Body of pancreas (tissue), 4 donors: ENCODE measurements at regions not wholly inside any gene's neighbourhood (a gene's known extent, or its start where the extent isn't known, plus 50 kb on each side); places are given as distances from the start of the nearest gene placed in this dataset.
"Not testable (repeated sequence)": the region's sequence is repeated elsewhere in the genome, so short reads cannot be mapped to it uniquely, and the experiment has no call there.

Experiments used
- ATAC-seq: fragments of 150-250 bp; one replicate; pipeline ENCODE4 v1.9.1; 2016
- DNase-seq, 4 donors: peaks; one replicate each; pipeline ENCODE4 v3.0.0-alpha.2; 2019
- H3K27ac ChIP-seq, 4 donors: fragments of 200-600 bp; sonication (generic); 1 replicate in 3 of 4; 2 replicates in 1 of 4; pipeline versions ENCODE4 v1.5.1 to v1.6.1; 2016 to 2019; ENCODE audit warnings: mild to moderate bottlenecking in 1 of 4, mixed read lengths in 1 of 4, moderate library complexity in 1 of 4
- H3K27me3 ChIP-seq, 2 donors: fragments of 200-600 bp; sonication (generic); one replicate each; pipeline ENCODE4 v1.6.0; 2016; ENCODE audit warnings: mild to moderate bottlenecking in 1 of 2
- H3K36me3 ChIP-seq, 2 donors: fragments of 200-600 bp; sonication (generic); replicated peaks in 1 of 2; 2 replicates each; pipeline ENCODE4 v1.5.1; 2016; ENCODE audit warnings: low read depth in 2 of 2; ENCODE audit not compliant: insufficient read depth in 1 of 2
- H3K4me1 ChIP-seq: fragments of 200-600 bp; sonication (generic); one replicate; pipeline ENCODE4 v1.6.0; 2016
- H3K4me3 ChIP-seq, 2 donors: fragments of 200-600 bp; sonication (generic); 1 replicate in 1 of 2; 2 replicates in 1 of 2; pipeline ENCODE4 v1.5.1; 2016 to 2019
- H3K9me3 ChIP-seq, 3 donors: fragments of 200-600 bp; sonication (generic); 1 replicate in 2 of 3; 2 replicates in 1 of 3; pipeline ENCODE4 v1.5.1; 2016
- CTCF ChIP-seq, 7 experiments: fragments of 450-650 bp in 4 of 7; fragments of 200-600 bp in 3 of 7; sonication (generic) in 3 of 7; IDR thresholded peaks; one replicate each; pipeline ENCODE4 v1.5.1; 2016 to 2019; ENCODE audit warnings: antibody characterized with exemption in 7 of 7
- POLR2A ChIP-seq, 3 donors: fragments of 450-650 bp; IDR thresholded peaks; one replicate each; pipeline ENCODE4 v1.6.1; 2016; ENCODE audit warnings: antibody characterized with exemption in 3 of 3, mild to moderate bottlenecking in 2 of 3
- WGBS, 2 donors: methylation state at CpG; one replicate each; pipeline ENCODE4 v1.1.5; 2017; 5-methylcytosine and 5-hydroxymethylcytosine counted together
- intact Hi-C: fragments of 100-400 bp; cut with DNase I; formaldehyde crosslinking; loops from one replicate; pipeline ENCODE4 v1.15.1; 2023

GRCh38 chr6:100203400-100203799 is 209.4 kb upstream of the MCHR2 start:
- ATAC-seq, result no peak
- no peak for DNase-seq
- H3K27ac ChIP-seq, result no peak overlapping the region
- no peak overlapping the region for H3K4me3 ChIP-seq
- TF ChIP-seq POLR2A (IDR thresholded peaks at IDR 0.05) (no peak), CTCF (IDR thresholded peaks at IDR 0.05) (no peak)
- WGBS, 2 donors, result 77 to 78% methylated on average over 3 of the region's 3 CpGs
- H3K9me3 ChIP-seq, result no peaks in the 10 kb centered on the region
- no peaks in the 10 kb centered on the region for H3K27me3 ChIP-seq
- H3K4me1 ChIP-seq, result no peaks in the 10 kb centered on the region
- no peaks in the 10 kb centered on the region for H3K36me3 ChIP-seq
- intact Hi-C loops, result no loop called here

GRCh38 chr6:100202417-100203194 is 208.6 kb upstream of the MCHR2 start:
- ATAC-seq (peak; percentile 50), DNase-seq (no peak)
- H3K4me1 ChIP-seq, result no peaks in the 10 kb centered on the region
- H3K9me3 ChIP-seq, result no peaks in the 10 kb centered on the region
- no peaks in the 10 kb centered on the region for H3K36me3 ChIP-seq
- no peaks in the 10 kb centered on the region for H3K27me3 ChIP-seq
- no peak overlapping the region for H3K27ac ChIP-seq
- 47 to 54% methylated on average over 2 of the region's 2 CpGs for WGBS, 2 donors
- TF ChIP-seq CTCF (IDR thresholded peaks at IDR 0.05) (no peak), POLR2A (IDR thresholded peaks at IDR 0.05) (no peak)
- no peak overlapping the region for H3K4me3 ChIP-seq
- intact Hi-C loops, result no loop called here

- H3K4me3 ChIP-seq, H3K4me1 ChIP-seq, H3K36me3 ChIP-seq, DNase-seq, H3K27me3 ChIP-seq, H3K9me3 ChIP-seq, H3K27ac ChIP-seq, intact Hi-C loops, ATAC-seq: not testable (repeated sequence)
- 86 to 94% methylated on average over 31 to 34 of the region's 37 CpGs for WGBS, 2 donors
Measured at GRCh38 chr6:100196214-100196982, 202.4 kb upstream of the MCHR2 start.

- intact Hi-C loops, H3K4me1 ChIP-seq, ATAC-seq, H3K36me3 ChIP-seq, H3K4me3 ChIP-seq, H3K27me3 ChIP-seq, DNase-seq, H3K9me3 ChIP-seq, H3K27ac ChIP-seq: not testable (repeated sequence)
- 73% methylated on average over 2 of the region's 2 CpGs for WGBS, 2 donors
Measured at GRCh38 chr6:100195244-100195643, 201.2 kb upstream of the MCHR2 start.

GRCh38 chr6:100194535-100194934 is 200.5 kb upstream of the MCHR2 start:
- DNase-seq, result no peak
- Histone ChIP-seq H3K4me1 (no peaks in the 10 kb centered on the region), H3K36me3 (no peaks in the 10 kb centered on the region), H3K27ac (no peak overlapping the region), H3K4me3 (no peak overlapping the region), H3K9me3 (no peaks in the 10 kb centered on the region), H3K27me3 (no peaks in the 10 kb centered on the region)
- no peak for ATAC-seq
- 54 to 67% methylated on average over 3 of the region's 3 CpGs for WGBS, 2 donors
- TF ChIP-seq POLR2A (IDR thresholded peaks at IDR 0.05) (no peak), CTCF (IDR thresholded peaks at IDR 0.05) (no peak)
- intact Hi-C loops, result no loop called here
